H9 (cell line): ENCODE measurements at regions not wholly inside any gene's neighbourhood (a gene's known extent, or its start where the extent isn't known, plus 50 kb on each side); places are given as distances from the start of the nearest gene placed in this dataset.

Experiments used
- DNase-seq: peaks from one replicate; pipeline ENCODE4 v3.0.0-alpha.2; 2017
- H2AFZ ChIP-seq: one replicate; pipeline ENCODE4 v1.6.1; 2013; ENCODE audit warnings: mild to moderate bottlenecking, low read length, control low read depth, moderate library complexity
- H2AK5ac ChIP-seq: 2 replicates; pipeline ENCODE4 v1.6.1; 2013; ENCODE audit warnings: low read length, control low read depth, mixed read lengths; ENCODE audit not compliant: insufficient read length
- H2BK120ac ChIP-seq: one replicate; pipeline ENCODE4 v1.6.1; 2013; ENCODE audit warnings: low read depth, mild to moderate bottlenecking, low read length, control low read depth, inconsistent platforms; ENCODE audit not compliant: poor library complexity, severe bottlenecking
- H2BK12ac ChIP-seq: 2 replicates; pipeline ENCODE4 v1.6.1; 2013; ENCODE audit warnings: low read length, control low read depth, mixed read lengths, low read depth; ENCODE audit not compliant: insufficient read length
- H2BK15ac ChIP-seq: 2 replicates; pipeline ENCODE4 v1.6.1; 2013; ENCODE audit warnings: low read depth, low read length, control low read depth
- H2BK20ac ChIP-seq: one replicate; pipeline ENCODE4 v1.6.1; 2013; ENCODE audit warnings: low read depth, mild to moderate bottlenecking, low read length, control low read depth, inconsistent platforms; ENCODE audit not compliant: poor library complexity, severe bottlenecking
- H2BK5ac ChIP-seq: 2 replicates; pipeline ENCODE4 v1.6.1; 2013; ENCODE audit warnings: low read length, control low read depth, mixed read lengths; ENCODE audit not compliant: insufficient read length
- H3K14ac ChIP-seq: 2 replicates; pipeline ENCODE4 v1.6.1; 2013; ENCODE audit warnings: low read length, control low read depth; ENCODE audit not compliant: insufficient read depth
- H3K18ac ChIP-seq: 2 replicates; pipeline ENCODE4 v1.6.1; 2013; ENCODE audit warnings: low read depth, mild to moderate bottlenecking, mixed read lengths, low read length, control low read depth; ENCODE audit not compliant: insufficient read length
- H3K23ac ChIP-seq: 2 replicates; pipeline ENCODE4 v1.6.1; 2013; ENCODE audit warnings: low read length, control low read depth, mixed read lengths, low read depth; ENCODE audit not compliant: insufficient read length
- H3K23me2 ChIP-seq: 2 replicates; pipeline ENCODE4 v1.6.1; 2013; ENCODE audit warnings: low read depth, mild to moderate bottlenecking, mixed read lengths, low read length, control low read depth; ENCODE audit not compliant: insufficient read length, poor library complexity, severe bottlenecking
- H3K27ac ChIP-seq: 2 replicates; pipeline ENCODE4 v1.5.1; 2013; ENCODE audit warnings: low read length, control low read depth, mixed read lengths, low read depth; ENCODE audit not compliant: insufficient read length
- H3K27me3 ChIP-seq: 2 replicates; pipeline ENCODE4 v1.6.1; 2013; ENCODE audit warnings: low read length, control low read depth, inconsistent platforms; ENCODE audit not compliant: insufficient read depth
- H3K4ac ChIP-seq: 2 replicates; pipeline ENCODE4 v1.6.1; 2013; ENCODE audit warnings: low read depth, mild to moderate bottlenecking, control low read depth, inconsistent platforms, low read length, moderate library complexity
- H3K4me1 ChIP-seq: 2 replicates; pipeline ENCODE4 v1.6.1; 2013; ENCODE audit warnings: low read length, control low read depth, inconsistent platforms; ENCODE audit not compliant: insufficient read depth
- H3K4me2 ChIP-seq: 2 replicates; pipeline ENCODE4 v1.6.1; 2013; ENCODE audit warnings: low read length, control low read depth, mixed read lengths; ENCODE audit not compliant: insufficient read length, insufficient read depth
- H3K56ac ChIP-seq: 2 replicates; pipeline ENCODE4 v1.6.1; 2013; ENCODE audit warnings: low read depth, mild to moderate bottlenecking, mixed read lengths, low read length, control low read depth; ENCODE audit not compliant: insufficient read length
- H3K79me1 ChIP-seq: 2 replicates; pipeline ENCODE4 v1.6.1; 2013; ENCODE audit warnings: low read depth, mild to moderate bottlenecking, moderate library complexity, low read length, control low read depth, inconsistent platforms; ENCODE audit not compliant: insufficient read depth, poor library complexity, severe bottlenecking
- H3K79me2 ChIP-seq: 2 replicates; pipeline ENCODE4 v1.6.1; 2013; ENCODE audit warnings: low read length, control low read depth, inconsistent platforms; ENCODE audit not compliant: insufficient read depth
- H3K9ac ChIP-seq: 2 replicates; pipeline ENCODE4 v1.6.1; 2013; ENCODE audit warnings: low read length, control low read depth, mixed read lengths; ENCODE audit not compliant: insufficient read length; ENCODE audit errors: extremely low read depth
- H3K9me3 ChIP-seq: one replicate; pipeline ENCODE4 v1.6.1; 2013; ENCODE audit warnings: low read depth, low read length, inconsistent platforms; ENCODE audit not compliant: control insufficient read depth
- H3T11ph ChIP-seq: one replicate; pipeline ENCODE4 v1.6.1; 2013; ENCODE audit warnings: mild to moderate bottlenecking, low read length, control low read depth, inconsistent platforms
- H4K20me1 ChIP-seq: one replicate; pipeline ENCODE4 v1.6.1; 2013; ENCODE audit not compliant: control insufficient read depth, insufficient read length, insufficient read depth
- H4K5ac ChIP-seq: 2 replicates; pipeline ENCODE4 v1.6.1; 2013; ENCODE audit warnings: low read depth, mild to moderate bottlenecking, mixed read lengths, low read length, control low read depth; ENCODE audit not compliant: insufficient read length
- H4K8ac ChIP-seq: replicated peaks from 2 replicates; pipeline ENCODE4 v1.6.1; 2013; ENCODE audit warnings: low read length, control low read depth, mixed read lengths, low read depth; ENCODE audit not compliant: insufficient read length
- H4K91ac ChIP-seq: 2 replicates; pipeline ENCODE4 v1.6.1; 2013; ENCODE audit warnings: low read depth, mild to moderate bottlenecking, moderate library complexity, mixed read lengths, low read length, control low read depth; ENCODE audit not compliant: insufficient read length
- H3K27ac Mint-ChIP-seq, 3 experiments: 2 replicates in 2 of 3; 3 replicates in 1 of 3; pipeline ENCODE4 v1.8.0; 2020 to 2021; ENCODE audit warnings: mixed read lengths in 3 of 3, mild to moderate bottlenecking in 1 of 3, moderate library complexity in 1 of 3
- H3K27me3 Mint-ChIP-seq: 2 replicates; pipeline ENCODE4 v1.8.0; 2021; ENCODE audit warnings: low read depth, mild to moderate bottlenecking, moderate library complexity, mixed read lengths
- H3K36me3 Mint-ChIP-seq, 3 experiments: 2 replicates in 2 of 3; 3 replicates in 1 of 3; pipeline ENCODE4 v1.8.0; 2020 to 2021; ENCODE audit warnings: low read depth in 3 of 3, mixed read lengths in 3 of 3; ENCODE audit not compliant: insufficient read depth in 1 of 3
- H3K4me1 Mint-ChIP-seq, 2 experiments: 2 replicates each; pipeline ENCODE4 v1.8.0; 2020; ENCODE audit warnings: mixed read lengths in 2 of 2
- H3K4me3 Mint-ChIP-seq, 2 experiments: 2 replicates in 1 of 2; 3 replicates in 1 of 2; pipeline ENCODE4 v1.8.0; 2020 to 2021; ENCODE audit warnings: mild to moderate bottlenecking in 2 of 2, mixed read lengths in 2 of 2, moderate library complexity in 1 of 2
- H3K9me3 Mint-ChIP-seq, 2 experiments: 2 replicates in 1 of 2; 3 replicates in 1 of 2; pipeline ENCODE4 v1.8.0; 2020; ENCODE audit warnings: mild to moderate bottlenecking in 2 of 2, mixed read lengths in 2 of 2, moderate library complexity in 1 of 2
- WGBS: extraction: QIAGEN DNeasy Blood & Tissue Kit; methylation state at CpG from one replicate; pipeline ENCODE4 v1.1.7; 2013; ENCODE audit warnings: missing lambda C conversion rate, low lambda C conversion rate, mixed read lengths; ENCODE audit not compliant: insufficient read length; ENCODE audit errors: extremely low coverage; 5-methylcytosine and 5-hydroxymethylcytosine counted together
- TF ChIP-seq, protein P1 (sequence below): fragments of 200-600 bp; sonication (generic); conservative IDR thresholded peaks from 3 replicates; pipeline ENCODE4 v1.8.0; 2021; ENCODE audit warnings: antibody characterized with exemption, mild to moderate bottlenecking

DNA sequence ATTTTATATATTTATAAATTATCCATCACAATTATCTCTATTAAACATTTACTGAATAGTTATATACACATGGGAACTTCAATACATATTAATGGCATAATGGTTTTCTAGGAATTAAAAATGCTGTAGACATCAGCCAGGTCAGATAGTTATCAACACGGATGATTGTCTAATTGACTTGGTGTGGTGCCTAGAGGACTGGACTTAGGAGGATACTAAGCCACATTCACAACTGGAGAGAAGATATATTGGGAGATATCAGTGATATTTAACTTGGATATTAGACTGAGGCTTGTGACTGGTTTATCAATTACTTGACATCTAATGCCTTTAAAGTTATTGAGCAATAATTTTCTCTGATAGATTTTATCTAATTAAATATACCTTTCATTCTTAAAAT is 794.5 kb upstream of the ANO3 start:
- H3K9ac ChIP-seq, result no peak overlapping the region
- no peak overlapping the region for H3K4ac ChIP-seq
- H3K36me3 Mint-ChIP-seq, result no peaks in the 10 kb centered on the region
- H3K18ac ChIP-seq, result no peak overlapping the region
- no peak overlapping the region for H3K27ac Mint-ChIP-seq
- H3K23me2 ChIP-seq, result no peaks in the 10 kb centered on the region
- no peaks in the 10 kb centered on the region for H3K27me3 Mint-ChIP-seq
- H4K5ac ChIP-seq, result no peak overlapping the region
- no peak overlapping the region for H2AFZ ChIP-seq
- no peak overlapping the region for H3T11ph ChIP-seq
- H2BK120ac ChIP-seq, result no peak overlapping the region
- H2BK12ac ChIP-seq, result no peak overlapping the region
- H3K56ac ChIP-seq, result no peak overlapping the region
- H3K14ac ChIP-seq, result no peak overlapping the region
- H3K27ac ChIP-seq, result no peak overlapping the region
- no peak overlapping the region for H2BK5ac ChIP-seq
- no peaks in the 10 kb centered on the region for H4K20me1 ChIP-seq
- H3K9me3 Mint-ChIP-seq, result peaks cover 0 to 4% of the 10 kb centered on the region in 2 experiments; a peak in 2 of 5 replicates
- no peaks in the 10 kb centered on the region for H3K79me1 ChIP-seq
- DNase-seq, result no peak
- H3K4me3 Mint-ChIP-seq, result no peak overlapping the region
- no peak overlapping the region for H4K91ac ChIP-seq
- no peaks in the 10 kb centered on the region for H3K79me2 ChIP-seq
- H3K4me1 ChIP-seq, result no peaks in the 10 kb centered on the region
- no CpG with 5 or more reads among the region's 1 CpG for WGBS
- H3K23ac ChIP-seq, result no peak overlapping the region
- no peak overlapping the region for H2BK20ac ChIP-seq
- H3K4me1 Mint-ChIP-seq, result no peaks in the 10 kb centered on the region
- no peak overlapping the region for H2AK5ac ChIP-seq
- H3K27me3 ChIP-seq, result no peaks in the 10 kb centered on the region
- H4K8ac ChIP-seq, result no peak overlapping the region
- no peak overlapping the region for H2BK15ac ChIP-seq
- H3K9me3 ChIP-seq, result no peaks in the 10 kb centered on the region
- TF ChIP-seq, protein P1, sequence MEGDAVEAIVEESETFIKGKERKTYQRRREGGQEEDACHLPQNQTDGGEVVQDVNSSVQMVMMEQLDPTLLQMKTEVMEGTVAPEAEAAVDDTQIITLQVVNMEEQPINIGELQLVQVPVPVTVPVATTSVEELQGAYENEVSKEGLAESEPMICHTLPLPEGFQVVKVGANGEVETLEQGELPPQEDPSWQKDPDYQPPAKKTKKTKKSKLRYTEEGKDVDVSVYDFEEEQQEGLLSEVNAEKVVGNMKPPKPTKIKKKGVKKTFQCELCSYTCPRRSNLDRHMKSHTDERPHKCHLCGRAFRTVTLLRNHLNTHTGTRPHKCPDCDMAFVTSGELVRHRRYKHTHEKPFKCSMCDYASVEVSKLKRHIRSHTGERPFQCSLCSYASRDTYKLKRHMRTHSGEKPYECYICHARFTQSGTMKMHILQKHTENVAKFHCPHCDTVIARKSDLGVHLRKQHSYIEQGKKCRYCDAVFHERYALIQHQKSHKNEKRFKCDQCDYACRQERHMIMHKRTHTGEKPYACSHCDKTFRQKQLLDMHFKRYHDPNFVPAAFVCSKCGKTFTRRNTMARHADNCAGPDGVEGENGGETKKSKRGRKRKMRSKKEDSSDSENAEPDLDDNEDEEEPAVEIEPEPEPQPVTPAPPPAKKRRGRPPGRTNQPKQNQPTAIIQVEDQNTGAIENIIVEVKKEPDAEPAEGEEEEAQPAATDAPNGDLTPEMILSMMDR, result no peak
- no peak overlapping the region for H3K4me2 ChIP-seq
